OCI-LY3 (cell line): ENCODE measurements at regions not wholly inside any gene's neighbourhood (a gene's known extent, or its start where the extent isn't known, plus 50 kb on each side); places are given as distances from the start of the nearest gene placed in this dataset.

Experiments
- EZH2phosphoT487 ChIP-seq: fragments of 200-600 bp; shearing (Covaris generic); IDR thresholded peaks from 2 replicates; pipeline ENCODE4 v1.6.1; 2018; ENCODE audit warnings: antibody characterized with exemption, mixed run types, low read depth
- TF ChIP-seq, protein P1 (sequence below): fragments of 200-600, 300-600 bp; sonication (generic); IDR thresholded peaks from 2 replicates; pipeline ENCODE4 v1.5.1; 2014; ENCODE audit warnings: antibody characterized with exemption, low read length, low read depth

DNA sequence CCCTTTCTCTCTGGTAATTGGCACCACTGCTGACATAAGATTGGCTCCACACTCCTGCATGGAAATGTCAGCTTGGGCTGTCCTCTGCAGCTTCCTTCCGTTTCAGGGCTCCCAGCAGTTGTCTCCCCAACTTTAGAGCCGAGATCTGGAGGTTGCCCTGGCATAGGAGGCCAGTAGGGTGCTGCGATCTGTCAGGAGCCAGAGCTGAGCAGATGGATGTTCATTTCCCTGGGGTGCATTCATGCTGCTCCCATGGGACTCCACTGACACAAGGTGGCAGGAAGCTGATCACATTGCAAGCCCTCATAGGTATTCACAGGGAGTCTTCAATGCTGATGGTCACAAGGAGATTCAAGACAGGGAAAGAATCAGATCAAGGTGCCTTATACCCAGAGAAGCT, 116.6 kb upstream of the RAI2 start:
- TF ChIP-seq, protein P1, sequence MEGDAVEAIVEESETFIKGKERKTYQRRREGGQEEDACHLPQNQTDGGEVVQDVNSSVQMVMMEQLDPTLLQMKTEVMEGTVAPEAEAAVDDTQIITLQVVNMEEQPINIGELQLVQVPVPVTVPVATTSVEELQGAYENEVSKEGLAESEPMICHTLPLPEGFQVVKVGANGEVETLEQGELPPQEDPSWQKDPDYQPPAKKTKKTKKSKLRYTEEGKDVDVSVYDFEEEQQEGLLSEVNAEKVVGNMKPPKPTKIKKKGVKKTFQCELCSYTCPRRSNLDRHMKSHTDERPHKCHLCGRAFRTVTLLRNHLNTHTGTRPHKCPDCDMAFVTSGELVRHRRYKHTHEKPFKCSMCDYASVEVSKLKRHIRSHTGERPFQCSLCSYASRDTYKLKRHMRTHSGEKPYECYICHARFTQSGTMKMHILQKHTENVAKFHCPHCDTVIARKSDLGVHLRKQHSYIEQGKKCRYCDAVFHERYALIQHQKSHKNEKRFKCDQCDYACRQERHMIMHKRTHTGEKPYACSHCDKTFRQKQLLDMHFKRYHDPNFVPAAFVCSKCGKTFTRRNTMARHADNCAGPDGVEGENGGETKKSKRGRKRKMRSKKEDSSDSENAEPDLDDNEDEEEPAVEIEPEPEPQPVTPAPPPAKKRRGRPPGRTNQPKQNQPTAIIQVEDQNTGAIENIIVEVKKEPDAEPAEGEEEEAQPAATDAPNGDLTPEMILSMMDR = no peak
- no peak for TF ChIP-seq EZH2phosphoT487
